Endothelial cell of umbilical vein (primary cell): ENCODE measurements at regions not wholly inside any gene's neighbourhood (a gene's known extent, or its start where the extent isn't known, plus 50 kb on each side); places are given as distances from the start of the nearest gene placed in this dataset.
"Not testable (repeated sequence)": the region's sequence is repeated elsewhere in the genome, so short reads cannot be mapped to it uniquely, and the experiment has no call there.

Experiments
- BruUV-seq: library from RNA; stranded (reverse); fragments of 400-500 nt; replicated peaks from 2 replicates; lab custom pipeline; 2021; lab: Mats Ljungman, UMichigan
- CTCF ChIA-PET: fragments of 300-600, 350-600 bp; sonication (Branson Sonifier 250); formaldehyde crosslinking; loops from one replicate; lab custom pipeline; 2021; ENCODE audit warnings: antibody characterized with exemption, inconsistent platforms; lab: Charles Lee
- POLR2A ChIA-PET: fragments of 300-600, 350-600 bp; sonication (Branson Sonifier 250); formaldehyde crosslinking; loops from one replicate; lab custom pipeline; 2021; ENCODE audit warnings: antibody characterized with exemption, inconsistent platforms; lab: Charles Lee
- DNase-seq: peaks from one replicate; pipeline ENCODE4 v3.0.0-alpha.2; 2011; ENCODE audit warnings: low read depth, low spot score
- FAIRE-seq: peaks from 2 replicates; lab custom pipeline; 2011; peaks lifted over from hg19 to GRCh38; lab: Jason Lieb, UNC
- H2AFZ ChIP-seq: 2 replicates; pipeline ENCODE4 v1.6.0; 2012; ENCODE audit warnings: low read depth, low read length, control low read depth, inconsistent platforms
- H3K27ac ChIP-seq: 2 replicates; pipeline ENCODE4 v1.5.1; 2011; ENCODE audit warnings: low read depth, mild to moderate bottlenecking, control low read depth, low read length, moderate library complexity; ENCODE audit not compliant: insufficient read depth
- H3K27me3 ChIP-seq, 2 experiments: 2 replicates each; pipeline versions ENCODE4 v1.6.0 to v1.6.1; 2011; ENCODE audit warnings: low read length in 2 of 2, mixed read lengths in 1 of 2; ENCODE audit not compliant: control insufficient read depth in 2 of 2, insufficient read depth in 2 of 2
- H3K36me3 ChIP-seq, 2 experiments: 2 replicates in 1 of 2; 3 replicates in 1 of 2; pipeline ENCODE4 v1.5.1; 2011; ENCODE audit warnings: low read length in 2 of 2, mild to moderate bottlenecking in 1 of 2, moderate library complexity in 1 of 2; ENCODE audit not compliant: control insufficient read depth in 2 of 2, insufficient read depth in 2 of 2; ENCODE audit errors: extremely low read depth in 1 of 2
- H3K4me1 ChIP-seq: 3 replicates; pipeline ENCODE4 v1.5.1; 2011; ENCODE audit warnings: mild to moderate bottlenecking, low read length; ENCODE audit not compliant: control insufficient read depth, insufficient read depth; ENCODE audit errors: extremely low read depth
- H3K4me2 ChIP-seq: 2 replicates; pipeline ENCODE4 v1.6.1; 2011; ENCODE audit warnings: low read length, control low read depth, mixed read lengths; ENCODE audit not compliant: insufficient read depth
- H3K4me3 ChIP-seq, 3 experiments: fragments of 200-600 bp in 1 of 3; sonication (generic), shearing (Covaris generic) in 1 of 3; replicated peaks in 1 of 3; 2 replicates each; pipeline ENCODE4 v1.5.1; 2011 to 2016; ENCODE audit warnings: control low read depth in 3 of 3, low read length in 3 of 3, mild to moderate bottlenecking in 2 of 3, inconsistent platforms in 1 of 3, low read depth in 1 of 3, moderate library complexity in 1 of 3; ENCODE audit not compliant: insufficient read depth in 1 of 3
- H3K79me2 ChIP-seq: 2 replicates; pipeline ENCODE4 v1.6.0; 2012; ENCODE audit warnings: low read length, inconsistent platforms; ENCODE audit not compliant: control insufficient read depth, insufficient read depth
- H3K9ac ChIP-seq: replicated peaks from 2 replicates; pipeline ENCODE3; 2011; ENCODE audit warnings: low read length, control low read depth; ENCODE audit not compliant: insufficient read depth; ENCODE audit errors: extremely low read depth
- H3K9me1 ChIP-seq: replicated peaks from 3 replicates; pipeline ENCODE4 v1.6.0; 2011; ENCODE audit warnings: mild to moderate bottlenecking, low read length; ENCODE audit not compliant: control insufficient read depth, insufficient read depth; ENCODE audit errors: extremely low read depth
- H3K9me3 ChIP-seq: replicated peaks from 2 replicates; pipeline ENCODE4 v1.5.1; 2012; ENCODE audit warnings: low read length, inconsistent platforms; ENCODE audit not compliant: control insufficient read depth, insufficient read depth
- H4K20me1 ChIP-seq: replicated peaks from 2 replicates; pipeline ENCODE3; 2011; ENCODE audit warnings: mild to moderate bottlenecking, low read length; ENCODE audit not compliant: control insufficient read depth, insufficient read depth; ENCODE audit errors: extremely low read depth
- CTCF ChIP-seq, 2 donors: IDR thresholded peaks; 1 replicate in 1 of 2; 2 replicates in 1 of 2; pipeline ENCODE4 v1.5.1; 2011; ENCODE audit warnings: low read length in 2 of 2, mild to moderate bottlenecking in 2 of 2, moderate library complexity in 2 of 2, control low read depth in 1 of 2, inconsistent platforms in 1 of 2, low read depth in 1 of 2; ENCODE audit not compliant: insufficient read depth in 1 of 2; ENCODE audit errors: extremely low read depth in 1 of 2
- EZH2 ChIP-seq: IDR thresholded peaks from 2 replicates; pipeline ENCODE4 v1.6.1; 2012; ENCODE audit warnings: borderline replicate concordance, low read depth, mild to moderate bottlenecking, moderate library complexity, low read length, inconsistent platforms; ENCODE audit not compliant: severe bottlenecking
- FOS ChIP-seq: IDR thresholded peaks from 2 replicates; pipeline ENCODE4 v1.6.1; 2011; ENCODE audit warnings: mild to moderate bottlenecking, low read length, moderate library complexity, borderline replicate concordance; ENCODE audit not compliant: insufficient read depth
- GATA2 ChIP-seq: IDR thresholded peaks from 2 replicates; pipeline ENCODE4 v1.7.0; 2011; ENCODE audit warnings: low read depth, mild to moderate bottlenecking, moderate library complexity, mixed read lengths, low read length; ENCODE audit not compliant: insufficient read length, insufficient read depth
- JUN ChIP-seq: IDR thresholded peaks from 2 replicates; pipeline ENCODE4 v1.6.1; 2011; ENCODE audit warnings: borderline replicate concordance, low read depth; ENCODE audit not compliant: insufficient read length, insufficient read depth
- MAX ChIP-seq: IDR thresholded peaks from 2 replicates; pipeline ENCODE4 v1.6.1; 2011; ENCODE audit not compliant: insufficient read depth, insufficient read length
- MYC ChIP-seq: IDR thresholded peaks from one replicate; pipeline ENCODE4 v1.6.1; 2011; ENCODE audit warnings: mild to moderate bottlenecking, low read depth, low read length
- POLR2A ChIP-seq: IDR thresholded peaks from 2 replicates; pipeline ENCODE4 v1.6.1; 2012; ENCODE audit warnings: low read depth, mild to moderate bottlenecking, control low read depth, low read length
- POLR2AphosphoS5 ChIP-seq: IDR thresholded peaks from 2 replicates; pipeline ENCODE4 v1.6.1; 2012; ENCODE audit warnings: low read depth, mild to moderate bottlenecking, control low read depth, low read length, moderate library complexity; ENCODE audit not compliant: insufficient read depth
- dilution Hi-C: fragments of 300-500 bp; cut with MboI; formaldehyde crosslinking; loops from one replicate; pipeline ENCODE4 v1.15.0; 2019; ENCODE audit warnings: low sequenced_read_pairs; ENCODE audit not compliant: extremely low pct_ligation_motif_present
- intact Hi-C: fragments of 100-400 bp; cut with micrococcal nuclease; formaldehyde crosslinking; loops from one replicate; pipeline ENCODE4 v1.10.0; 2022

- Histone ChIP-seq H3K9me1 (no peaks in the 10 kb centered on the region), H2AFZ (no peak overlapping the region), H3K9ac (no peak overlapping the region), H3K4me3 (no peak overlapping the region), H3K9me3 (no peaks in the 10 kb centered on the region), H3K36me3 (no peaks in the 10 kb centered on the region), H3K4me2 (no peak overlapping the region), H3K4me1 (no peaks in the 10 kb centered on the region), H4K20me1 (no peaks in the 10 kb centered on the region), H3K27ac (no peak overlapping the region), H3K27me3 (no peaks in the 10 kb centered on the region), H3K79me2 (no peaks in the 10 kb centered on the region)
- no peak for FAIRE-seq
- POLR2A ChIA-PET, result no interaction called here
- intact Hi-C loops, result no loop called here
- no TSS peak for BruUV-seq
- no peak for DNase-seq
- CTCF ChIA-PET, result no interaction called here
- dilution Hi-C loops, result no loop called here
- TF ChIP-seq JUN, result no peak
- no peak for TF ChIP-seq CTCF (IDR thresholded peaks at IDR 0.05; ENCODE audit: extremely low read depth in 1 of 2, insufficient read depth in 1 of 2, low read depth in 1 of 2, low read length in 2 of 2)
- no peak for TF ChIP-seq POLR2A
- TF ChIP-seq MAX, result no peak
- no peak for TF ChIP-seq POLR2AphosphoS5
- TF ChIP-seq MYC, result no peak
- no peak for TF ChIP-seq GATA2
- no peak for TF ChIP-seq EZH2
- no peak for TF ChIP-seq FOS
Observed at GRCh38 chr13:99729745-99730144, 228.5 kb downstream of the TM9SF2 start.

- H3K9ac ChIP-seq, POLR2A ChIA-PET, DNase-seq, FAIRE-seq, H3K79me2 ChIP-seq, intact Hi-C loops, H3K9me3 ChIP-seq, H4K20me1 ChIP-seq, BruUV-seq, H3K27me3 ChIP-seq, CTCF ChIA-PET, H3K36me3 ChIP-seq, H3K4me2 ChIP-seq, H3K9me1 ChIP-seq, H3K27ac ChIP-seq, dilution Hi-C loops, H3K4me1 ChIP-seq, H3K4me3 ChIP-seq, H2AFZ ChIP-seq: not testable (repeated sequence)
Observed at GRCh38 chr13:99727651-99728050, 226.4 kb downstream of the TM9SF2 start.
